ENCODE measurements at regions not wholly inside any gene's neighbourhood (a gene's known extent, or its start where the extent isn't known, plus 50 kb on each side); places are given as distances from the start of the nearest gene placed in this dataset.

- H3K36me3 Mint-ChIP-seq (ENCODE audit: low read depth) = no peaks in the 10 kb centered on the region
- intact Hi-C loops (cut with micrococcal nuclease) = no loop called here
- DNase-seq (ENCODE audit: low spot score) = no peak
- H3K27ac Mint-ChIP-seq = no peak overlapping the region
- no peak overlapping the region for H3K4me3 Mint-ChIP-seq
- no peaks in the 10 kb centered on the region for H3K9me3 Mint-ChIP-seq
- no peaks in the 10 kb centered on the region for H3K4me1 Mint-ChIP-seq (ENCODE audit: low read depth)
- peaks cover 2% of the 10 kb centered on the region for H3K27me3 Mint-ChIP-seq (ENCODE audit: insufficient read depth)
Observed at GRCh38 chr20:48092596-48093280, 307.5 kb upstream of the SULF2 start.

- no peak overlapping the region for H3K27ac Mint-ChIP-seq
- H3K4me3 Mint-ChIP-seq = no peak overlapping the region
- H3K36me3 Mint-ChIP-seq (ENCODE audit: low read depth) = no peaks in the 10 kb centered on the region
- DNase-seq (ENCODE audit: low spot score) = no peak
- peaks cover 5% of the 10 kb centered on the region for H3K27me3 Mint-ChIP-seq (ENCODE audit: insufficient read depth)
- no peaks in the 10 kb centered on the region for H3K9me3 Mint-ChIP-seq
- H3K4me1 Mint-ChIP-seq (ENCODE audit: low read depth) = no peaks in the 10 kb centered on the region
- intact Hi-C loops (cut with micrococcal nuclease) = no loop called here
Observed at GRCh38 chr20:48090784-48091183, 305.5 kb upstream of the SULF2 start.

GRCh38 chr20:48090314-48090713 lies 305.0 kb upstream of the SULF2 start:
- no peaks in the 10 kb centered on the region for H3K4me1 Mint-ChIP-seq (ENCODE audit: low read depth)
- H3K4me3 Mint-ChIP-seq = no peak overlapping the region
- H3K27me3 Mint-ChIP-seq (ENCODE audit: insufficient read depth) = peaks cover 5% of the 10 kb centered on the region
- H3K27ac Mint-ChIP-seq = no peak overlapping the region
- no peak for DNase-seq (ENCODE audit: low spot score)
- intact Hi-C loops (cut with micrococcal nuclease) = no loop called here
- H3K36me3 Mint-ChIP-seq (ENCODE audit: low read depth) = no peaks in the 10 kb centered on the region
- H3K9me3 Mint-ChIP-seq = no peaks in the 10 kb centered on the region

GRCh38 chr20:48080583-48080982 lies 295.3 kb upstream of the SULF2 start:
- H3K36me3 Mint-ChIP-seq (ENCODE audit: low read depth) = no peaks in the 10 kb centered on the region
- no peak overlapping the region for H3K4me3 Mint-ChIP-seq
- H3K27ac Mint-ChIP-seq = no peak overlapping the region
- H3K9me3 Mint-ChIP-seq = no peaks in the 10 kb centered on the region
- no peaks in the 10 kb centered on the region for H3K4me1 Mint-ChIP-seq (ENCODE audit: low read depth)
- H3K27me3 Mint-ChIP-seq (ENCODE audit: insufficient read depth) = peaks cover 8% of the 10 kb centered on the region
- DNase-seq (ENCODE audit: low spot score) = no peak
- intact Hi-C loops (cut with micrococcal nuclease) = no loop called here

GRCh38 chr20:48079028-48079427 lies 293.7 kb upstream of the SULF2 start:
- no peaks in the 10 kb centered on the region for H3K9me3 Mint-ChIP-seq
- intact Hi-C loops (cut with micrococcal nuclease) = no loop called here
- H3K27ac Mint-ChIP-seq = no peak overlapping the region
- H3K4me3 Mint-ChIP-seq = no peak overlapping the region
- H3K36me3 Mint-ChIP-seq (ENCODE audit: low read depth) = no peaks in the 10 kb centered on the region
- no peaks in the 10 kb centered on the region for H3K4me1 Mint-ChIP-seq (ENCODE audit: low read depth)
- no peak for DNase-seq (ENCODE audit: low spot score)
- H3K27me3 Mint-ChIP-seq (ENCODE audit: insufficient read depth) = peaks cover 6% of the 10 kb centered on the region

GRCh38 chr20:48076747-48077146 lies 291.5 kb upstream of the SULF2 start:
- no peaks in the 10 kb centered on the region for H3K4me1 Mint-ChIP-seq (ENCODE audit: low read depth)
- H3K4me3 Mint-ChIP-seq = no peak overlapping the region
- DNase-seq (ENCODE audit: low spot score) = no peak
- H3K27me3 Mint-ChIP-seq (ENCODE audit: insufficient read depth) = peaks cover 6% of the 10 kb centered on the region
- H3K9me3 Mint-ChIP-seq = no peaks in the 10 kb centered on the region
- intact Hi-C loops (cut with micrococcal nuclease) = no loop called here
- no peak overlapping the region for H3K27ac Mint-ChIP-seq
- no peaks in the 10 kb centered on the region for H3K36me3 Mint-ChIP-seq (ENCODE audit: low read depth)

- Mint-ChIP-seq H3K27me3 (ENCODE audit: insufficient read depth) (peaks cover 6% of the 10 kb centered on the region), H3K36me3 (ENCODE audit: low read depth) (no peaks in the 10 kb centered on the region), H3K9me3 (no peaks in the 10 kb centered on the region), H3K4me1 (ENCODE audit: low read depth) (no peaks in the 10 kb centered on the region), H3K4me3 (no peak overlapping the region), H3K27ac (no peak overlapping the region)
- intact Hi-C loops (cut with micrococcal nuclease) = no loop called here
- DNase-seq (ENCODE audit: low spot score) = no peak
Observed at GRCh38 chr20:48076247-48076646, 291.0 kb upstream of the SULF2 start.

- DNase-seq (ENCODE audit: low spot score) = no peak
Observed at GRCh38 chr20:48075591-48076174, 290.4 kb upstream of the SULF2 start.

GRCh38 chr20:48070991-48071652 lies 285.8 kb upstream of the SULF2 start:
- no peaks in the 10 kb centered on the region for H3K4me1 Mint-ChIP-seq (ENCODE audit: low read depth)
- no peaks in the 10 kb centered on the region for H3K9me3 Mint-ChIP-seq
- H3K36me3 Mint-ChIP-seq (ENCODE audit: low read depth) = no peaks in the 10 kb centered on the region
- DNase-seq (ENCODE audit: low spot score) = no peak
- H3K27me3 Mint-ChIP-seq (ENCODE audit: insufficient read depth) = no peaks in the 10 kb centered on the region
- H3K4me3 Mint-ChIP-seq = no peak overlapping the region
- H3K27ac Mint-ChIP-seq = no peak overlapping the region
- intact Hi-C loops (cut with micrococcal nuclease) = no loop called here

More at GRCh38 chr20:48075591-48076174, 290.4 kb upstream of the SULF2 start:
- Mint-ChIP-seq H3K4me3 (no peak overlapping the region), H3K4me1 (ENCODE audit: low read depth) (no peaks in the 10 kb centered on the region), H3K36me3 (ENCODE audit: low read depth) (no peaks in the 10 kb centered on the region), H3K9me3 (no peaks in the 10 kb centered on the region), H3K27me3 (ENCODE audit: insufficient read depth) (peaks cover 6% of the 10 kb centered on the region), H3K27ac (no peak overlapping the region)
- intact Hi-C loops (cut with micrococcal nuclease) = no loop called here

GRCh38 chr20:48069596-48069995 lies 284.3 kb upstream of the SULF2 start:
- DNase-seq (ENCODE audit: low spot score) = no peak
- no peaks in the 10 kb centered on the region for H3K27me3 Mint-ChIP-seq (ENCODE audit: insufficient read depth)
- H3K9me3 Mint-ChIP-seq = no peaks in the 10 kb centered on the region
- no peak overlapping the region for H3K27ac Mint-ChIP-seq
- no peaks in the 10 kb centered on the region for H3K36me3 Mint-ChIP-seq (ENCODE audit: low read depth)
- intact Hi-C loops (cut with micrococcal nuclease) = no loop called here
- H3K4me3 Mint-ChIP-seq = no peak overlapping the region
- no peaks in the 10 kb centered on the region for H3K4me1 Mint-ChIP-seq (ENCODE audit: low read depth)

GRCh38 chr20:48066851-48067250 lies 281.6 kb upstream of the SULF2 start:
- Mint-ChIP-seq H3K27me3 (ENCODE audit: insufficient read depth) (no peaks in the 10 kb centered on the region), H3K4me3 (no peak overlapping the region)
- intact Hi-C loops (cut with micrococcal nuclease) = no loop called here

GRCh38 chr20:48066246-48066645 lies 281.0 kb upstream of the SULF2 start:
- H3K4me3 Mint-ChIP-seq = no peak overlapping the region
- no peaks in the 10 kb centered on the region for H3K36me3 Mint-ChIP-seq (ENCODE audit: low read depth)
- intact Hi-C loops (cut with micrococcal nuclease) = no loop called here
- no peak overlapping the region for H3K27ac Mint-ChIP-seq
- no peaks in the 10 kb centered on the region for H3K9me3 Mint-ChIP-seq
- no peaks in the 10 kb centered on the region for H3K4me1 Mint-ChIP-seq (ENCODE audit: low read depth)
- H3K27me3 Mint-ChIP-seq (ENCODE audit: insufficient read depth) = no peaks in the 10 kb centered on the region
- DNase-seq (ENCODE audit: low spot score) = no peak

More at GRCh38 chr20:48066851-48067250, 281.6 kb upstream of the SULF2 start:
- no peak overlapping the region for H3K27ac Mint-ChIP-seq
- no peak for DNase-seq (ENCODE audit: low spot score)
- H3K4me1 Mint-ChIP-seq (ENCODE audit: low read depth) = no peaks in the 10 kb centered on the region
- no peaks in the 10 kb centered on the region for H3K9me3 Mint-ChIP-seq
- no peaks in the 10 kb centered on the region for H3K36me3 Mint-ChIP-seq (ENCODE audit: low read depth)

GRCh38 chr20:48065833-48066232 lies 280.6 kb upstream of the SULF2 start:
- intact Hi-C loops (cut with micrococcal nuclease) = no loop called here
- Mint-ChIP-seq H3K36me3 (ENCODE audit: low read depth) (no peaks in the 10 kb centered on the region), H3K4me1 (ENCODE audit: low read depth) (no peaks in the 10 kb centered on the region), H3K9me3 (no peaks in the 10 kb centered on the region), H3K4me3 (no peak overlapping the region), H3K27ac (no peak overlapping the region), H3K27me3 (ENCODE audit: insufficient read depth) (no peaks in the 10 kb centered on the region)
- no peak for DNase-seq (ENCODE audit: low spot score)
